Astrocyte (in vitro differentiated cells and primary cell): ENCODE measurements at regions not wholly inside any gene's neighbourhood (a gene's known extent, or its start where the extent isn't known, plus 50 kb on each side); places are given as distances from the start of the nearest gene placed in this dataset.
A peak's percentile ranks its signal among the peaks of the same experiment; 100 is the strongest.

Experiments
- DNase-seq: peaks from one replicate; pipeline ENCODE4 v3.0.0-alpha.2; 2010; ENCODE audit warnings: low read depth
- FAIRE-seq: peaks from 2 replicates; lab custom pipeline; 2011; peaks lifted over from hg19 to GRCh38; lab: Jason Lieb, UNC
- H2AFZ ChIP-seq: 2 replicates; pipeline ENCODE4 v1.6.0; 2012; ENCODE audit warnings: low read depth, low read length, inconsistent platforms
- H3K27ac ChIP-seq: 2 replicates; pipeline ENCODE4 v1.5.1; 2011; ENCODE audit warnings: low read depth, low read length, inconsistent platforms
- H3K27me3 ChIP-seq: 2 replicates; pipeline ENCODE4 v1.6.0; 2011; ENCODE audit warnings: low read length, inconsistent platforms; ENCODE audit not compliant: insufficient read depth
- H3K36me3 ChIP-seq: 2 replicates; pipeline ENCODE4 v1.5.1; 2011; ENCODE audit warnings: low read length, inconsistent platforms; ENCODE audit not compliant: insufficient read depth
- H3K4me1 ChIP-seq: 2 replicates; pipeline ENCODE4 v1.5.1; 2011; ENCODE audit warnings: low read length, inconsistent platforms; ENCODE audit not compliant: insufficient read depth
- H3K4me2 ChIP-seq: 2 replicates; pipeline ENCODE4 v1.6.0; 2012; ENCODE audit warnings: low read length, inconsistent platforms
- H3K4me3 ChIP-seq: 2 replicates; pipeline ENCODE4 v1.5.1; 2011; ENCODE audit warnings: low read depth, mild to moderate bottlenecking, low read length, inconsistent platforms; ENCODE audit not compliant: insufficient read depth
- H3K79me2 ChIP-seq: 2 replicates; pipeline ENCODE4 v1.6.0; 2012; ENCODE audit warnings: mild to moderate bottlenecking, low read length, inconsistent platforms; ENCODE audit not compliant: insufficient read depth
- H3K9ac ChIP-seq: 2 replicates; pipeline ENCODE4 v1.6.0; 2012; ENCODE audit warnings: mild to moderate bottlenecking, low read length, inconsistent platforms
- H3K9me3 ChIP-seq: 2 replicates; pipeline ENCODE4 v1.5.1; 2012; ENCODE audit warnings: low read depth, mild to moderate bottlenecking, low read length, inconsistent platforms; ENCODE audit not compliant: insufficient read depth
- H4K20me1 ChIP-seq: 2 replicates; pipeline ENCODE4 v1.6.0; 2012; ENCODE audit warnings: low read length, inconsistent platforms; ENCODE audit not compliant: insufficient read depth
- H3K27ac Mint-ChIP-seq: one replicate; pipeline ENCODE4 v1.8.0; 2021; ENCODE audit warnings: mild to moderate bottlenecking, mixed read lengths; ENCODE audit not compliant: unreplicated experiment
- H3K27me3 Mint-ChIP-seq: one replicate; pipeline ENCODE4 v1.8.0; 2021; ENCODE audit warnings: low read depth, mixed read lengths; ENCODE audit not compliant: unreplicated experiment
- H3K36me3 Mint-ChIP-seq: one replicate; pipeline ENCODE4 v1.8.0; 2021; ENCODE audit warnings: low read depth, mixed read lengths; ENCODE audit not compliant: unreplicated experiment
- H3K4me1 Mint-ChIP-seq: one replicate; pipeline ENCODE4 v1.8.0; 2021; ENCODE audit warnings: low read depth, mixed read lengths; ENCODE audit not compliant: unreplicated experiment
- H3K4me3 Mint-ChIP-seq: one replicate; pipeline ENCODE4 v1.8.0; 2021; ENCODE audit warnings: mild to moderate bottlenecking, moderate library complexity, mixed read lengths; ENCODE audit not compliant: unreplicated experiment
- H3K9me3 Mint-ChIP-seq: one replicate; pipeline ENCODE4 v1.8.0; 2021; ENCODE audit warnings: mild to moderate bottlenecking, mixed read lengths; ENCODE audit not compliant: unreplicated experiment
- EZH2 ChIP-seq: IDR thresholded peaks from 2 replicates; pipeline ENCODE4 v1.6.1; 2012; ENCODE audit warnings: mild to moderate bottlenecking, low read length, inconsistent platforms; ENCODE audit not compliant: insufficient read depth
- TF ChIP-seq, protein P1 (sequence below): IDR thresholded peaks from 2 replicates; pipeline ENCODE4 v1.5.1; 2011; ENCODE audit warnings: low read depth, mild to moderate bottlenecking, inconsistent platforms, low read length, moderate library complexity; ENCODE audit not compliant: insufficient read depth

DNA sequence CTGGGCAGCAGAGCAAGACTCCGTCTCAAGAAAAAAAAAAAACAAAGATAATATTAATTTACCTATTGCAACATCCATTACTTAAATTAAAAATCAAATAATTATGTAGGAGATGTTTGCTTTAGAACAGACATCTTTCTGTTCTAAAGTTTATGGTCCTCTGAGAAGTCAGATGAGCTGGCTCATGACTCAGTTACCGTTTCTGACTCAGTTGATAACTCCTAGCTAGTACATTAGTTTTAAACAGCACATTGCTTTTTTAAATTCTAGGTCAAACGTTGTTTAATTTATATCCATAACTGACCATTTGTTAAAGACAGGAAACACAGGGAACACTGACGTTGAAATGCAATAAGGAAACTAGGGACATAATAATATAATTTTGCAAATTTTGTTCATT, 162.7 kb downstream of the ETV1 start:
- H3K4me1 Mint-ChIP-seq: peaks cover 3% of the 10 kb centered on the region
- H3K27me3 Mint-ChIP-seq: no peaks in the 10 kb centered on the region
- FAIRE-seq (no peak), DNase-seq (peak; percentile 32)
- Histone ChIP-seq H3K4me3 (no peak overlapping the region), H3K79me2 (no peaks in the 10 kb centered on the region), H3K9me3 (no peaks in the 10 kb centered on the region), H4K20me1 (no peaks in the 10 kb centered on the region), H3K4me2 (no peak overlapping the region), H3K9ac (no peak overlapping the region), H3K4me1 (no peaks in the 10 kb centered on the region), H2AFZ (no peak overlapping the region), H3K27me3 (no peaks in the 10 kb centered on the region), H3K36me3 (no peaks in the 10 kb centered on the region), H3K27ac (no peak overlapping the region)
- no peak overlapping the region for H3K27ac Mint-ChIP-seq
- H3K9me3 Mint-ChIP-seq: no peaks in the 10 kb centered on the region
- no peaks in the 10 kb centered on the region for H3K36me3 Mint-ChIP-seq
- H3K4me3 Mint-ChIP-seq: no peak overlapping the region
- TF ChIP-seq, protein P1, sequence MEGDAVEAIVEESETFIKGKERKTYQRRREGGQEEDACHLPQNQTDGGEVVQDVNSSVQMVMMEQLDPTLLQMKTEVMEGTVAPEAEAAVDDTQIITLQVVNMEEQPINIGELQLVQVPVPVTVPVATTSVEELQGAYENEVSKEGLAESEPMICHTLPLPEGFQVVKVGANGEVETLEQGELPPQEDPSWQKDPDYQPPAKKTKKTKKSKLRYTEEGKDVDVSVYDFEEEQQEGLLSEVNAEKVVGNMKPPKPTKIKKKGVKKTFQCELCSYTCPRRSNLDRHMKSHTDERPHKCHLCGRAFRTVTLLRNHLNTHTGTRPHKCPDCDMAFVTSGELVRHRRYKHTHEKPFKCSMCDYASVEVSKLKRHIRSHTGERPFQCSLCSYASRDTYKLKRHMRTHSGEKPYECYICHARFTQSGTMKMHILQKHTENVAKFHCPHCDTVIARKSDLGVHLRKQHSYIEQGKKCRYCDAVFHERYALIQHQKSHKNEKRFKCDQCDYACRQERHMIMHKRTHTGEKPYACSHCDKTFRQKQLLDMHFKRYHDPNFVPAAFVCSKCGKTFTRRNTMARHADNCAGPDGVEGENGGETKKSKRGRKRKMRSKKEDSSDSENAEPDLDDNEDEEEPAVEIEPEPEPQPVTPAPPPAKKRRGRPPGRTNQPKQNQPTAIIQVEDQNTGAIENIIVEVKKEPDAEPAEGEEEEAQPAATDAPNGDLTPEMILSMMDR: no peak
- TF ChIP-seq EZH2: no peak

DNA sequence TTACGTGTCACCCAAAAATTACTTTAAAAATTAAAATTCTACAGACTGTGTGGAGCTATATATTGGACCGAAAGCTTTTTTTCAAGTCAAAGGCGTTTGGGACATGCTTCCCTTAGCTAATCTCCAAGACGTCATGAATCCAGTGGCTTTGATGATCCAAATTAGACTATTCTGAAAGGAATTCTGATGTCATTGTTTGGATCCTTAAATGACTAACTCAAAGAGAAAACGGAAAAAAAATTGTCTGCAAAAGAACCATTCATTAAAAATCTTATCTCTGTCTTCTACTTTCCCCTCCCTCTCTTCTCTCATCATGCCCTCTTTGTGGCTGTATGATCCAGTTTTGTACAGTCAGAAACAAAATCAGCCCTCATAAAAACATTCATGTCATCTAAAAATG, 161.8 kb downstream of the ETV1 start:
- Mint-ChIP-seq H3K36me3 (no peaks in the 10 kb centered on the region), H3K9me3 (no peaks in the 10 kb centered on the region), H3K4me3 (no peak overlapping the region), H3K27ac (no peak overlapping the region), H3K4me1 (peaks cover 3% of the 10 kb centered on the region), H3K27me3 (no peaks in the 10 kb centered on the region)
- no peaks in the 10 kb centered on the region for H3K27me3 ChIP-seq
- no peaks in the 10 kb centered on the region for H3K36me3 ChIP-seq
- peak; percentile 61 for DNase-seq
- H3K79me2 ChIP-seq: no peaks in the 10 kb centered on the region
- H3K4me2 ChIP-seq: no peak overlapping the region
- no peaks in the 10 kb centered on the region for H3K9me3 ChIP-seq
- no peak overlapping the region for H3K27ac ChIP-seq
- FAIRE-seq: no peak
- TF ChIP-seq EZH2: no peak
- TF ChIP-seq, protein P1: no peak
- H2AFZ ChIP-seq: no peak overlapping the region
- no peaks in the 10 kb centered on the region for H3K4me1 ChIP-seq
- H3K4me3 ChIP-seq: no peak overlapping the region
- H4K20me1 ChIP-seq: no peaks in the 10 kb centered on the region
- no peak overlapping the region for H3K9ac ChIP-seq

DNA sequence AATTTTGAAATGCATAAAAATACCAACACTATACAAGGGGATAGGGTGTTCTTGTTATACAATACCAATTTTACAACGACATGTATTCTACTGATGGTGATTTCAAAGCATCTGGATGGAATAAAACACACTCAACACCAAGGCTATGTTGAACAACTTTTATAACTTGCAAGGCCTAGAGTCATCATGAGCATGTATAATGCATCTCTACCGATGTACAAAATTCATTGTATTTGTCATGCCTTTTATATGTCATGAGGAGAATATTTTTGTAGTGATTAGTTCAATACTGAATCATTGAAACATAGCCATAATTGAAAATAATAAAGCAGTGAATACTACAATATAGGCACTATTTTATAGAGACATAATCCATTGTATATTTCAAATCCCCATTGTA, 160.2 kb downstream of the ETV1 start:
- H3K79me2 ChIP-seq: no peaks in the 10 kb centered on the region
- no peaks in the 10 kb centered on the region for H3K27me3 Mint-ChIP-seq
- H3K27ac Mint-ChIP-seq: no peak overlapping the region
- no peaks in the 10 kb centered on the region for H3K9me3 ChIP-seq
- no peak for TF ChIP-seq EZH2
- TF ChIP-seq, protein P1: no peak
- no peak overlapping the region for H3K4me2 ChIP-seq
- H3K36me3 Mint-ChIP-seq: no peaks in the 10 kb centered on the region
- H2AFZ ChIP-seq: no peak overlapping the region
- H3K9me3 Mint-ChIP-seq: no peaks in the 10 kb centered on the region
- H4K20me1 ChIP-seq: no peaks in the 10 kb centered on the region
- H3K9ac ChIP-seq: no peak overlapping the region
- H3K4me3 Mint-ChIP-seq: no peak overlapping the region
- H3K36me3 ChIP-seq: no peaks in the 10 kb centered on the region
- no peak for DNase-seq
- no peaks in the 10 kb centered on the region for H3K4me1 ChIP-seq
- no peak overlapping the region for H3K4me3 ChIP-seq
- FAIRE-seq: no peak
- peaks cover 3% of the 10 kb centered on the region for H3K4me1 Mint-ChIP-seq
- H3K27ac ChIP-seq: no peak overlapping the region
- H3K27me3 ChIP-seq: no peaks in the 10 kb centered on the region
